NCI-H524 (cell line): ENCODE measurements at regions not wholly inside any gene's neighbourhood (a gene's known extent, or its start where the extent isn't known, plus 50 kb on each side); places are given as distances from the start of the nearest gene placed in this dataset.

Source experiments
- DNase-seq, 2 experiments: peaks; one replicate each; lab custom pipeline; 2025; lab: John Stamatoyannopoulos, UW

DNA sequence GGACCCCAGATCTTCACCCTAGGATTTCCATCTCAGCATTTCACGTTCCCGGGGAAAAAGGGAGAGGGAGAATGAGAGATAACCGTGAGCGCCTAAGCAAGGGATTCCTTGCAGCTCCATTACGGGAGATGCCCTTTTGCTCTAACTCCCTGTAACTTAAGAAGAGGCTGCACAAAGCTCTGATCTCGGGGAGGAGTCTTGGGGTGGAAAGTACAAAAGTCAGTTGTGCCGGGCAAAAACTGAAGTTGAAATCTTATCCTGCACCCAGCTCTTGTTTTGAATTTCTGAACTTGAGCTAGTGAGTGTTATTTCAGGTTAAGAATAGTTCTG, 256.4 kb upstream of the SOX21 start:
- no peak for DNase-seq

DNA sequence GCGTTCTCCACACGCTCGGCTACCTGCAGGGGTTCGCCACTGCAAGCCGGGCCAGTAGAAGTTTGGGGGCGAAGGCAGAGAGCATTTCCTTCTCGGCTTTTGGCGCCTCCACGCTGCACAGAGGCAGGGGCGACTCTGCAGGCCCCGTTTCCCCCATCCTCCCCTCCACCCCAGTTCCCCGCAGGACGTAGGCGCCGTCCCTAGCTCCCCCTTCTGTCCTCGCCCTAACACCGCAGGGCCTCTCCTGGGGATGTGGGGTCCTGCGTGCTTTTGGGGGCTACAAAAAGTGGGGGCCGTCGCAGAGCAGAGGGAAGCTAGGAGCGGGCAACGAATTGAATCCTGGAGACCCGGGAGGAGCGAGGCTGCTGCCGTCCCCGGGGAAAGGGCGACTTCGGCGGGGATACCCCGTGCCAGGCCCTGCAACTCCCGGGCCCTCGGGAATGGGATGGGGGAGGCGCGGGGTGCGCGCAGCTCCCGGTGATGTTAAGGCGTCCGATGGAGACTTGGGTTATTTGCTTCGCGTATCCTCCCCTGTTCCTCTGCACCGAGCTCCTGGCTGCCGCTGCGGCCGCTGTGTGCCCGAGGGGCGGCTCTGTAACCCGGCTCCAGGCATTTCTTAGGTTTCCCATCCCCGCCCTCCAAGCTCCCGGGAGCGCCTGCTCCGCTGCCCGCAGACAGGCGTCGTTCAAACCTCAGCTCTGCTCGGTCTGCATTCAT, 255.9 kb upstream of the SOX21 start:
- peak in 1 of 2 experiments; percentile 52 for DNase-seq

- peak in 1 of 2 experiments; percentile 58 for DNase-seq
Measured at GRCh38 chr13:94967183-94968039, 255.1 kb upstream of the SOX21 start.

- DNase-seq, result peak in 1 of 2 experiments; percentile 3
Measured at GRCh38 chr13:94966422-94966955, 254.1 kb upstream of the SOX21 start.

DNA sequence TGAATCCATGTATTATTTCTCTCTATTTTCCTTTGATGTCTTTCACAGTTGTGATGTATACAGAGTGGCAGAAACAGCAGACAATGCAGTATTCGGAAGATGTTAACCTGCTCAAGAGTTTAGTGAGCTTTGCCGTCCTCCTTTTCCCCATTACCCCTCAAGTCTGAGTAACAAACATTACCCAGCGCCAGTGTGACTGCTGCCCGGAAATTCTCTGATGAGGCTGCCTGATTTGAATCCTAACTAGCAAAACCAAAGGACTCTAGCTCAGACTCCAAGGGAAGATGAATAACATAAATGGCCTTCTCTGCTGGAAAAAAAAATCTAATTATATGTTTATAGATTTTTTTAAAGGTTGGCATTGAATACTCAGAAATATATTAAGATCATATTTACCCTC, 247.3 kb upstream of the SOX21 start:
- DNase-seq, result no peak

DNA sequence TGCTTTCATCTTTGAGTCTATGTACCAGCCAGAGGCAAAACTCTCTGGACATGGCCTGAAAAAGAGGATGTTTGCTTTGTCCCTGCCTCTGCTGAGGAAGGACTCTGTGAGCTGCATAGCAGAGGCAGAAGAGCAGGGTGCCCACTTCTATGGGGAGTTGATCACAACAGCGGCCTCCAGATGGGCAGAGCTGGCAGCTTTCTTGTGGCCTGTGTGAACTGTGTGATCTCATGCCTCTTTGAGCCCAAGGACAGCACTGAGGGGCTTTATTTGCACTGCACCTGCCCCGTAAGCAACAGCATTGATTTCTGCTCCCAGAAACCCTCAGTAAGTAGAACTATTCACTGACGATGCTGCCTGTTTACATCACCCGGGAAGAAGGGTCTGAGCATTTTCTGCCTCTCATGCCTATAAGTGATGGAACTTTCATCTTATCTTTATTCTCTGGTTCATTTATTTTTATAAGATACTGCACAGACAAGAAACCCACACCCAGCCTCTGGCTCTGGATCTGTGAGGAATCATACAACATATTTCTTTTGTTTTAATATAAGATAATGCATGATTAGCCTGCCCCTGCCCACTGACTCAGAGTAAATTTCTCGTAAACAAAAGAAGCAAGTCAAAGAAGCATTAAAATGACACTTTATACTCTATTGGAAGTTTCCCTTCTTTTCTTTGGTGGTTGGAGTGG, 244.2 kb upstream of the SOX21 start:
- no peak for DNase-seq

- no peak for DNase-seq
Measured at GRCh38 chr13:94952787-94953186, 240.4 kb upstream of the SOX21 start.

GRCh38 chr13:94950303-94950702, 238.0 kb upstream of the SOX21 start:
- no peak for DNase-seq

- DNase-seq, result no peak
Measured at GRCh38 chr13:94947965-94948371, 235.6 kb upstream of the SOX21 start.

- no peak for DNase-seq
Measured at GRCh38 chr13:94947392-94947791, 235.0 kb upstream of the SOX21 start.

DNA sequence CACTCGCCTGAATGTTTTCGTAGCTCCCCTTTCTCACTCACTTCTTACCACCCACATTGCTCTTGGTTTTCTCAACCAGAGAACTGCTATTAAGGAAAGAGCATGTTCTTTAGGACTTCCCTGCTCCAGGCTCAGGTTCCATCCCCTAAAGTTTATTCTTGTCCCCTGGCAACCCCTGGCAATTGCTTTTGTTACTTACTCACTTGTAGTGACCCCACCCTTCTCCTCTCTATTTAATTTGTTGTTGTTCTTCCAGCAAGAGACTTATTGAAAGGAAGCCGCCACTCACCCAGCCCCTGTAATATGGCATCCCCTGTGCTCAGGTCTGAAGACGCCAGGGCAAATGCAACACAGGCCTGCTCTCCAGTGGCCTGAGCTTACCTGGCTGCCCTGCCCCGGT, 233.7 kb upstream of the SOX21 start:
- no peak for DNase-seq

DNA sequence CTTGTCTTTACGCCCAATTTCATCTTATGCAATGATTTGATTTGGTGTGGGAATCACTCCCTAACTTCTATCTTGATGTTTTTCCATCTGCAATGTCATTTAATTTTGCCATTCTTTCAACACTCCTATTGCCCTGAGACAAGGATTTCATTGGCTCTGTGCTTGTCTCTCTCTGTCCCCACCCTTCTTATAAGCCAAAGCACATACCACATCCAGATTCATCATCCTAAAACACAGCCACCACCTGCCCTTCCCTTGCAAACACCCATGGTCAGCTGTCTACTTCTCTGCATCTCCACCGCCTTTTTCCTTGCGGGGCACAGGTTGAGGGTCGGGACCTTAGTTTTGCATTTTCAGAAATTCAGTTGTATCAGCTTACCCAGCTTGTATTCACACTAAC, 225.8 kb upstream of the SOX21 start:
- no peak for DNase-seq

DNA sequence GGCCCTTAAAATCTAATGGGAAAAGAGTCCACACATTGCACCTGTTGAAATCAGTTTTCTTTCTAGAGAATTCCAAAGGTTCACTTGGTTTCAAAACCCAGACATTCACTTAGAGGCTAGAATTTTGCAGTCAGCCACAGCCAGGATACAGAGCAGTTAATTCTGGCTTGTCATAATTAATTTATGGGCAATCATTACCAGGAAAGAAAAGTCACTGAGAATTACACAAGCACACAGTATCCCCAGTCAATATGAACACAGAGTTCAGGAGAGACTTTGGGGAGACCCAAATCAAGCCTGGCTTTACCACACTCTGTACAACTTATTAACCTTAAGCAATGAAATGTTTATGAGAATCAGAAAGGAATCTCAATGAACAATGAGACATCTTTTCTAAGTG, 224.3 kb upstream of the SOX21 start:
- no peak for DNase-seq

- DNase-seq, result no peak
Measured at GRCh38 chr13:94933936-94934335, 221.6 kb upstream of the SOX21 start.

DNA sequence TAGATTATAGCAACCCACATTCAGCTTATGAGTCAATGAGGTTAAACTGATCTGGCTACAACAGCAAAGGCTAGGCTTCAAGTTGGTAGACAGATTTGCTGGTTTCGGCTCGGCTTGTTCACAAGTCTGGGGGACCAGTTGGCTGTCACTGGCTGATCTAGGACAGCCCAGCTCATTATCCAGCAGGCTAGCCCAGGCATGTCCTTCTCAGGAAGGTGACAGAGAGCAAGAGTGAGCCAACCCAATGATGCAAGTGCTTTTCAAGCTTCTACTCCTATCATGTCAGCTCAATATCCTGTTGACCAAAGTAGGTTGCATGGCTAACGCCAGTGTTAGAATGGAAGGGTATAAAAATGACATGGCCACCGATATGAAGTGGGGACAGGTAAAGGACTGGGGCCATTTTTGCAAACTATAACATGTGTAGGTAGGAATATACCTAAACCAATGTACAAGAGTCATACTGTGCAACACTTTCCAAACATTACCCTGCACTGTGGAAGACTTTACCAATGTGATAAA, 220.9 kb upstream of the SOX21 start:
- DNase-seq, result no peak

- peak in 1 of 2 experiments; percentile 11 for DNase-seq
Measured at GRCh38 chr13:94928127-94928775, 215.9 kb upstream of the SOX21 start.

DNA sequence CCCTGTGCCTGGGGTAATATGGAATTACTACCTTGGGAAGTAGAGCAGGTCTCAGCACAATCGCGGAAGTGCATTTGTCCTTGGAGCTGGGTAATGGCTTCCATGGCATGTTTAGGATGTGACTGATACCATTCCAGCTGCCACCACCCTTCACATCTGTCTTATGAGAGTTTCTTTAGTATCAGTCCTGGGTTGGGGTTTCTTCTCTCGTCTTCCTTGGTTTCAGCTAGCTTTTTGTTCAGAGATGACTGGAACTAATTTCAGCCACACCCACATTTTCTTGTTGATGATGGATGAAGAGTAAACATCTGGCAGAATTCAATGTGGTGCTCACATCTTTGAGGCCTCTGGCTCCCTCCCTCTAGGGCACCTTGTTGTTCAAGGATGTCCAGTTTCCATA, 212.9 kb upstream of the SOX21 start:
- no peak for DNase-seq

- no peak for DNase-seq
Measured at GRCh38 chr13:94921181-94921580, 208.8 kb upstream of the SOX21 start.

GRCh38 chr13:94920578-94920977, 208.2 kb upstream of the SOX21 start:
- no peak for DNase-seq

DNA sequence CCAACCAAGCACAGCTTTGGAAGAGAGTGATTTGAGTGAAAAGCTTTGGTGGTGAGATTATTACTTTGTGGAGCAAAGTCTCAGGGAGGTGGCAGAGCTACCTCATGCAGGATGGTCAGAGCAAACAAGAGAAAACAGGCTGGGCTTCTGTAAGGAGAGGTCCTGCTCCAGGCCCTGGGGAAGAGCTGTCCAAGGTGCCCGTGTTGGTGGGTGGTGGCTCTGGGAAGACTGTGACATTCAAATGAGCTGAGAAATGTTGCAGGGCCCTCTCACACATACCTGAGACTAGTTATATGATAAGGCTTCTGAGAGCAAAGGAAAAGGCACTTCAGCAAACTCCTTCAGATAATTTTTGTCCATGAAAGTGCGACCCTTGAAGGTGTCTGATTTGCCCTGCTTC, 205.5 kb upstream of the SOX21 start:
- no peak for DNase-seq

DNA sequence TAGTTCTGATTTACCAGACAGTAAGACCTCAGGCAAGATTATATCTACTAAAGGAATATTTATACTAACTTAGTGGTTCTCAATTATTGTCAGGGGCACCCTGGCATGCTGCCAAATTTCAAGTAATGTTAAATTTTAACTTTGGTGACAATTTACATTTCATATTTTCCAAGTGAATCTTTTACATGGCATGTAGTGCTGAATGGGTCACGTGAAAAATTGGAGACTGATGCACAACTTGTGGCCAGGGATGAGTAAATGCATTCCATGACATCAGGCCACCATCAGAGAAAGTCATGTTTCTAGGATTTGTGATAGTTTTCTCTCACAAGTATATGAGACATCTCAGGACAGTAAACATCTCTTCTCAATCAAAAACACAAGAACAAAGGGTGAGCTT, 202.6 kb upstream of the SOX21 start:
- DNase-seq, result no peak

- DNase-seq, result no peak
Measured at GRCh38 chr13:94906605-94907004, 194.3 kb upstream of the SOX21 start.
